ENCODE measurements at regions not wholly inside any gene's neighbourhood (a gene's known extent, or its start where the extent isn't known, plus 50 kb on each side); places are given as distances from the start of the nearest gene placed in this dataset.

- Histone ChIP-seq H3K4me1 (ENCODE audit: control insufficient read depth in 2 of 3, insufficient read depth in 2 of 3, low read depth in 1 of 3, low read length in 3 of 3) (no peaks in the 10 kb centered on the region), H3K9me3 (ENCODE audit: control insufficient read depth in 2 of 3, insufficient read depth in 1 of 3, low read length in 3 of 3) (no peaks in the 10 kb centered on the region), H3K27ac (ENCODE audit: low read depth in 2 of 2, low read length in 2 of 2) (no peak overlapping the region), H3K27me3 (ENCODE audit: control insufficient read depth, insufficient read depth, low read length) (no peaks in the 10 kb centered on the region), H3K36me3 (ENCODE audit: control insufficient read depth in 2 of 3, insufficient read depth in 3 of 3, low read length in 3 of 3) (no peaks in the 10 kb centered on the region), H3K4me3 (ENCODE audit: low read length in 3 of 3) (no peak overlapping the region), H3K9ac (ENCODE audit: low read length in 3 of 3) (no peak overlapping the region)
- FAIRE-seq, result no peak
- intact Hi-C loops (cut with DNase I), result no loop called here
- DNase-seq, result peak in 1 of 5 donors; percentile 22
- TF ChIP-seq CTCF (IDR thresholded peaks at IDR 0.05; ENCODE audit: borderline replicate concordance, extremely low read depth, insufficient read depth), result no peak
Observed at GRCh38 chr20:57047281-57048026, 219.0 kb downstream of the BMP7 start.

- intact Hi-C loops (cut with DNase I), result no loop called here
- Histone ChIP-seq H3K27ac (ENCODE audit: low read depth in 2 of 2, low read length in 2 of 2) (no peak overlapping the region), H3K9me3 (ENCODE audit: control insufficient read depth in 2 of 3, insufficient read depth in 1 of 3, low read length in 3 of 3) (peaks cover 0 to 3% (median 0%) of the 10 kb centered on the region in 3 donors), H3K4me1 (ENCODE audit: control insufficient read depth in 2 of 3, insufficient read depth in 2 of 3, low read depth in 1 of 3, low read length in 3 of 3) (no peaks in the 10 kb centered on the region), H3K27me3 (ENCODE audit: control insufficient read depth, insufficient read depth, low read length) (no peaks in the 10 kb centered on the region), H3K4me3 (ENCODE audit: low read length in 3 of 3) (no peak overlapping the region), H3K36me3 (ENCODE audit: control insufficient read depth in 2 of 3, insufficient read depth in 3 of 3, low read length in 3 of 3) (no peaks in the 10 kb centered on the region), H3K9ac (ENCODE audit: low read length in 3 of 3) (no peak overlapping the region)
- DNase-seq (peak in 4 of 5 donors; percentile 55 to 75 (median 64)), FAIRE-seq (no peak)
- TF ChIP-seq CTCF (IDR thresholded peaks at IDR 0.05; ENCODE audit: borderline replicate concordance, extremely low read depth, insufficient read depth), result peak; percentile 41
Observed at GRCh38 chr20:57048027-57048869, 218.2 kb downstream of the BMP7 start.

- Histone ChIP-seq H3K9ac (ENCODE audit: low read length in 3 of 3) (no peak overlapping the region), H3K36me3 (ENCODE audit: control insufficient read depth in 2 of 3, insufficient read depth in 3 of 3, low read length in 3 of 3) (no peaks in the 10 kb centered on the region), H3K27me3 (ENCODE audit: control insufficient read depth, insufficient read depth, low read length) (no peaks in the 10 kb centered on the region), H3K4me1 (ENCODE audit: control insufficient read depth in 2 of 3, insufficient read depth in 2 of 3, low read depth in 1 of 3, low read length in 3 of 3) (no peaks in the 10 kb centered on the region), H3K27ac (ENCODE audit: low read depth in 2 of 2, low read length in 2 of 2) (no peak overlapping the region), H3K9me3 (ENCODE audit: control insufficient read depth in 2 of 3, insufficient read depth in 1 of 3, low read length in 3 of 3) (peaks cover 0 to 4% (median 0%) of the 10 kb centered on the region in 3 donors), H3K4me3 (ENCODE audit: low read length in 3 of 3) (no peak overlapping the region)
- FAIRE-seq (no peak), DNase-seq (no peak)
- intact Hi-C loops (cut with DNase I), result no loop called here
- no peak for TF ChIP-seq CTCF (IDR thresholded peaks at IDR 0.05; ENCODE audit: borderline replicate concordance, extremely low read depth, insufficient read depth)
Observed at GRCh38 chr20:57049296-57049695, 217.1 kb downstream of the BMP7 start.

All from kidney (tissue), 13 donors.